Heart left ventricle (tissue), 16 donors: ENCODE measurements at regions not wholly inside any gene's neighbourhood (a gene's known extent, or its start where the extent isn't known, plus 50 kb on each side); places are given as distances from the start of the nearest gene placed in this dataset.

ENCODE experiments used
- ATAC-seq, 4 donors: fragments of 200-7000 bp; cut with Tn5 transposase; one replicate each; pipeline ENCODE4 v1.9.1; 2020 to 2022; ENCODE audit warnings: moderate library complexity in 4 of 4, mild to moderate bottlenecking in 3 of 4, moderate number of reproducible peaks in 1 of 4
- DNase-seq, 5 donors: peaks; one replicate each; pipeline ENCODE4 v3.0.0-alpha.2; 2020
- H3K27ac ChIP-seq, 12 donors: fragments of 200-600 bp; sonication (generic) in 4 of 12; one replicate each; pipeline versions ENCODE4 v1.5.0 to v1.8.0; 2016 to 2022; ENCODE audit warnings: mild to moderate bottlenecking in 2 of 12
- H3K27me3 ChIP-seq, 9 donors: fragments of 200-600 bp; sonication (generic) in 2 of 9; one replicate each; pipeline versions ENCODE4 v1.5.1 to v1.8.0; 2016 to 2022; ENCODE audit warnings: mild to moderate bottlenecking in 3 of 9
- H3K36me3 ChIP-seq, 9 donors: fragments of 200-600 bp; sonication (generic) in 2 of 9; one replicate each; pipeline versions ENCODE4 v1.5.0 to v1.8.0; 2018 to 2022; ENCODE audit warnings: mild to moderate bottlenecking in 2 of 9
- H3K4me1 ChIP-seq, 12 donors: fragments of 200-600 bp; sonication (generic) in 4 of 12; one replicate each; pipeline versions ENCODE4 v1.5.0 to v1.8.0; 2016 to 2022; ENCODE audit warnings: mild to moderate bottlenecking in 3 of 12
- H3K4me3 ChIP-seq, 12 donors: fragments of 200-600 bp; sonication (generic) in 4 of 12; one replicate each; pipeline versions ENCODE4 v1.5.0 to v1.8.0; 2017 to 2022; ENCODE audit warnings: mild to moderate bottlenecking in 9 of 12, moderate library complexity in 4 of 12
- H3K9me3 ChIP-seq, 12 donors: fragments of 200-600 bp; sonication (generic) in 4 of 12; one replicate each; pipeline versions ENCODE4 v1.5.0 to v1.8.0; 2016 to 2022; ENCODE audit warnings: mild to moderate bottlenecking in 1 of 12
- CTCF ChIP-seq, 12 donors: fragments of 200-600 bp; sonication (generic) in 4 of 12; IDR thresholded peaks; one replicate each; pipeline versions ENCODE4 v1.5.0 to v1.8.0; 2018 to 2022; ENCODE audit warnings: antibody characterized with exemption in 12 of 12, mild to moderate bottlenecking in 5 of 12
- POLR2A ChIP-seq, 2 donors: fragments of 450-650 bp; IDR thresholded peaks; one replicate each; pipeline ENCODE4 v1.6.1; 2017; ENCODE audit warnings: antibody characterized with exemption in 2 of 2, mild to moderate bottlenecking in 2 of 2, moderate library complexity in 2 of 2
- WGBS, 4 donors: extraction: QIAGEN DNeasy Blood & Tissue Kit in 2 of 4; methylation state at CpG; one replicate each; pipeline versions ENCODE4 v1.1.5 to v1.1.7; 2013 to 2018; 5-methylcytosine and 5-hydroxymethylcytosine counted together
- intact Hi-C, 10 donors: fragments of 100-400 bp; cut with DNase I; formaldehyde crosslinking; loops; one replicate each; pipeline versions ENCODE4 v1.11.1 to v1.14.2; 2022
- donor health status: ischemic (EF 13 %, LVEDD 7.1; RV severe dilation, severe dysfunction).
- donor health status: healthy with polysubstance abuse.
- donor health status: DM: no; HTN: yes; CAD: no.
- donor health status: DM: no; HTN: no; CAD: no.
- donor health status: ischemic (EF 25% LVEDD 6.9; RV normal size, moderate dysfunction).
- donor health status: ischemic (EF 25% LVEDD 5.7; RV mildly dilated, moderate dysfunction).
- donor health status: healthy.
- donor health status: DM: yes; HTN: yes; CAD: no.
- donor health status: ischemic (EF 35%, LVEDD 5.7; RV mildly dilated, moderate dysfunction).
- donor health status: nonischemic (EF 11% LVEDD 7.7; RV severe dilation, severe dysfunction).
- donor health status: DM: yes; HTN: yes; CAD: no.
- donor health status: PGD.
- donor health status: ischemic (EF 29% LVEDD 5.4; RV normal size, mild dysfunction).
- donor health status: nonischemic (EF 23%, LVEDD 6.1; RV moderate dilation, normal function).

- ATAC-seq = peak; percentile 74 to 99 (median 92)
- WGBS, 4 donors = 2% methylated on average over 29 to 31 of the region's 31 CpGs
- Histone ChIP-seq H3K4me1 (peaks cover 0 to 16% (median 11%) of the 10 kb centered on the region in 12 donors), H3K4me3 (peak overlapping the region in 10 of 12 donors; percentile 4 to 53 (median 38)), H3K36me3 (no peaks in the 10 kb centered on the region), H3K27ac (peak overlapping the region in 4 of 12 donors; percentile 6 to 22 (median 19)), H3K9me3 (no peaks in the 10 kb centered on the region), H3K27me3 (peaks cover 0 to 47% (median 25%) of the 10 kb centered on the region in 9 donors)
- TF ChIP-seq CTCF (IDR thresholded peaks at IDR 0.05) (peak; percentile 39 to 90 (median 71)), POLR2A (IDR thresholded peaks at IDR 0.05) (no peak)
- peak; percentile 59 to 79 (median 63) for DNase-seq
- intact Hi-C loops = loop anchor here (5.0 to 10.0 kb wide), 6 partner anchors 147 to 1185 kb away; no protein-coding TSS in a partner anchor
These were observed 375.7 kb upstream of the CAMK1G start for GRCh38 chr1:209207701-209208286.

- Histone ChIP-seq H3K4me3 (no peak overlapping the region), H3K4me1 (peaks cover 0 to 16% (median 11%) of the 10 kb centered on the region in 12 donors), H3K36me3 (no peaks in the 10 kb centered on the region), H3K27me3 (peaks cover 0 to 55% (median 29%) of the 10 kb centered on the region in 9 donors), H3K9me3 (no peaks in the 10 kb centered on the region), H3K27ac (no peak overlapping the region)
- 73 to 87% (median 84%) methylated on average over 1 of the region's 1 CpG for WGBS, 4 donors
- ATAC-seq (no peak), DNase-seq (no peak)
- intact Hi-C loops = loop anchor here (5.0 to 10.0 kb wide), 6 partner anchors 146 to 1186 kb away; no protein-coding TSS in a partner anchor
- no peak for TF ChIP-seq POLR2A (IDR thresholded peaks at IDR 0.05)
- no peak for TF ChIP-seq CTCF (IDR thresholded peaks at IDR 0.05)
These were observed 374.9 kb upstream of the CAMK1G start for GRCh38 chr1:209208648-209209047.

GRCh38 chr1:209213989-209214388, 369.5 kb upstream of the CAMK1G start:
- DNase-seq = no peak
- H3K9me3 ChIP-seq = peaks cover 0 to 8% (median 0%) of the 10 kb centered on the region in 12 donors
- WGBS, 4 donors = 66 to 75% (median 71%) methylated on average over 3 of the region's 3 CpGs
- no peak for TF ChIP-seq POLR2A (IDR thresholded peaks at IDR 0.05)
- TF ChIP-seq CTCF (IDR thresholded peaks at IDR 0.05) = no peak
- H3K4me1 ChIP-seq = no peaks in the 10 kb centered on the region
- peaks cover 0 to 58% (median 15%) of the 10 kb centered on the region in 9 donors for H3K27me3 ChIP-seq
- H3K36me3 ChIP-seq = no peaks in the 10 kb centered on the region
- no peak overlapping the region for H3K4me3 ChIP-seq
- intact Hi-C loops = no loop called here
- ATAC-seq = no peak
- H3K27ac ChIP-seq = no peak overlapping the region

- intact Hi-C loops = no loop called here
- Histone ChIP-seq H3K27me3 (peaks cover 0 to 43% (median 10%) of the 10 kb centered on the region in 9 donors), H3K36me3 (no peaks in the 10 kb centered on the region), H3K9me3 (peaks cover 0 to 8% (median 0%) of the 10 kb centered on the region in 12 donors), H3K4me3 (no peak overlapping the region), H3K27ac (no peak overlapping the region), H3K4me1 (peaks cover 0 to 6% (median 0%) of the 10 kb centered on the region in 12 donors)
- ATAC-seq = no peak
- no peak for DNase-seq
- TF ChIP-seq CTCF (IDR thresholded peaks at IDR 0.05) (no peak), POLR2A (IDR thresholded peaks at IDR 0.05) (no peak)
These were observed 367.7 kb upstream of the CAMK1G start for GRCh38 chr1:209215826-209216225.
